ENCODE measurements at regions not wholly inside any gene's neighbourhood (a gene's known extent, or its start where the extent isn't known, plus 50 kb on each side); places are given as distances from the start of the nearest gene placed in this dataset.

GRCh38 chr20:24066076-24066700 is 77.6 kb upstream of the GGTLC1 start:
- TF ChIP-seq CTCF (conservative IDR thresholded peaks at IDR 0.05; ENCODE audit: low read length), result no peak
- no peak for DNase-seq (ENCODE audit: low read depth)
- no peak overlapping the region for H3K4me3 ChIP-seq (ENCODE audit: low read length)

DNA sequence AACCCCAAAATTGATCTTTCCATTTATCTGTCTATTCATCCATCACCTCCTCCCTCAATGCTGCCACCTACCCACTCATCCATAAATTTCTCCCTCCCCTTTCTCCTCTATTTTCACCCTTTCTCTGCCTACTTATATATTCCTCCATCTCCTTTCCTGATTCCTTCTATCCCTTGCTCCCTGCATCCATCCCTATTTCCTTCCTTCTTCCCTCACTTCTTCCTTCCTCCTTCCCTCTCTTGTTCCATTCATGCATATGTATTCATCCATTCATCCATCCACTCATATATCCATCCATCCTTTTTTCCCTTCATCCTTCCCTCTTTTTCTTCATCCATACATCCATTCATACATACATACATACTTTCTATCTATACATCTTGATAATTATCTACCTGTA is 76.3 kb upstream of the GGTLC1 start:
- no peak for TF ChIP-seq CTCF (conservative IDR thresholded peaks at IDR 0.05; ENCODE audit: low read length)
- DNase-seq (ENCODE audit: low read depth), result no peak
- no peak overlapping the region for H3K4me3 ChIP-seq (ENCODE audit: low read length)

DNA sequence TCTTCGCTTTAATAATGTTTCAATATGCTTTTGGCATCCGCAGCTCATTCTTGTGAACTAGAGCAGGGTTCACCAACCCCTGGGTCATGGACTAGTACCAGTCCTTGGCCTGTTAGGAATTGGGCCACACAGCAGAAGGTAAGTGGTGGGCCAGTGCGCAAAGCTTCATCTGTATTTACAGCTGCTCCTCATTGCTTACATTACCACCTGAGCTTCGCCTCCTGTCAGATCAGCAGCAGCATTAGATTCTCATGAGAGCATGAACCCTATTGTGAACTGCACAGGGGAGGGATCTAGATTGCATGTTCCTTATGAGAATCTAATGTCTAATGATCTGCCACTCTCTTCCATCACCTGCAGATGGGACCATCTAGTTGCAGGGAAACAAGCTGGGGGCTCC is 75.5 kb upstream of the GGTLC1 start:
- no peak for TF ChIP-seq CTCF (conservative IDR thresholded peaks at IDR 0.05; ENCODE audit: low read length)
- DNase-seq (ENCODE audit: low read depth), result no peak
- no peak overlapping the region for H3K4me3 ChIP-seq (ENCODE audit: low read length)

DNA sequence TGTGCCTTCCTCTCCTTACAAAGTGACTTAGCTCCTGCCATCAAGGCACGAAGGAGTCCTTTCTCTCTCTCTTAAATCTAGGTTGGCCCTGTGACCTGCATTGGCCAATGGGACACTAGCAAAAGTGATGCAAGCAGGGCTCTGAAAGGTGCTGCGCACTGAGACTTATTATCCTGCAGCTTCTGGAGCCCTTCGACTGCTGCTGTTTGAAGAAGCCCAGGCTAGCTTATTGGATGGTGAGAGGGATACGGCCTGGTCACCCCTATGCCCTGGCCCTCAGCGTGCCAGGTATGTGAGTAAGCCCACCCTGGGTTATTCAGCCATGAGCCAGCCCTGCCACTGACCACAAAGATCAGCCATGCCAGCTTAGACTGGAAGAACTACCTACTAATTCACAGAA is 74.5 kb upstream of the GGTLC1 start:
- DNase-seq (ENCODE audit: low read depth), result no peak
- H3K4me3 ChIP-seq (ENCODE audit: low read length), result no peak overlapping the region
- no peak for TF ChIP-seq CTCF (conservative IDR thresholded peaks at IDR 0.05; ENCODE audit: low read length)

GRCh38 chr20:24060851-24061590 is 72.4 kb upstream of the GGTLC1 start:
- TF ChIP-seq CTCF (conservative IDR thresholded peaks at IDR 0.05; ENCODE audit: low read length), result no peak
- H3K4me3 ChIP-seq (ENCODE audit: low read length), result no peak overlapping the region
- DNase-seq (ENCODE audit: low read depth), result no peak

DNA sequence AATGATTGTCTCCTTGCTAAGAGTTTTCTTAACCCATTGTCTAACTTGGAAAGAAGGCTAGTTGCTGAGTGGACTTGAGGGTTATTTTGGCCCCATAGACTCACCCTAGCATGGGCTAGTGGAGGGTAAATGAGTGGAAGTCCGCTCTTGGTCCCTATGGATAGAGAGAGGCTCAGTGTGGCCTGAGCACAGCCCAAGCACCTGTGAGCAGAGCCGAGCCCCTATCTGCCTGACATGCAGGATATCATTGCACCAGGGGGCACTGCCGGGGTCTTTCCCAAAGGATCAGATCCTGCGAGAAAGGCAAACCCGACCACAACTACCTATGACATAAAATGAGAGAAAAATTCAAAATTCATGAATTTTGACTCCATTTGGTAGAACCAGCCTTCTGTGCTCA is 70.6 kb upstream of the GGTLC1 start:
- DNase-seq (ENCODE audit: low read depth), result no peak
- no peak overlapping the region for H3K4me3 ChIP-seq (ENCODE audit: low read length)
- TF ChIP-seq CTCF (conservative IDR thresholded peaks at IDR 0.05; ENCODE audit: low read length), result no peak

DNA sequence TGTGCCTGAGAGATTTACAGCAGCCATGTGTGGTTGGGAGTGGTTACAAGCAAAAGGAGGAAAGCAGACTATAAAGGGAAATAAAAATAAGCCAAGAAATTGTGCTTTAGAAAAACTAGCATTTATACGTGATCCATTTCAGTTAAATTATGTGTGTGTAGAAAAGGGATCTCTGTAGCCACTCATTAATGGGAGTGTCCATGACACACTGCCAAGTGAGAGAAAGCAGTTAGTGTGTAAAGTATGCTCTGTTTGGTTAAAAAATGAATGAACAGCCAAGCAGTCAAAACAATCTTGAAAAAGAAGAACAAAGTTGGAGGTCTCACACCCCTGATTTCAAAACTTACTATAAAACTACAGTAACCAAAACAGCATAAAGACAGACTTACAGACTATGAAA is 67.9 kb upstream of the GGTLC1 start:
- DNase-seq (ENCODE audit: low read depth), result no peak
- no peak overlapping the region for H3K4me3 ChIP-seq (ENCODE audit: low read length)
- TF ChIP-seq CTCF (conservative IDR thresholded peaks at IDR 0.05; ENCODE audit: low read length), result no peak

All from AG10803 (cell line).